Adrenal gland (tissue), 9 donors: ENCODE measurements at regions not wholly inside any gene's neighbourhood (a gene's known extent, or its start where the extent isn't known, plus 50 kb on each side); places are given as distances from the start of the nearest gene placed in this dataset.

Experiments used
- DNase-seq, 7 donors: peaks; one replicate each; pipeline ENCODE4 v3.0.0-alpha.2; 2019 to 2020
- H3K27ac ChIP-seq, 5 donors: fragments of 200-600 bp; sonication (generic) in 4 of 5; 1 replicate in 3 of 5; 2 replicates in 2 of 5; pipeline versions ENCODE4 v1.5.1 to v1.8.0; 2016 to 2020; ENCODE audit warnings: mild to moderate bottlenecking in 1 of 5
- H3K27me3 ChIP-seq: fragments of 200-600 bp; 2 replicates; pipeline ENCODE4 v1.8.0; 2021
- H3K36me3 ChIP-seq, 2 donors: fragments of 200-600 bp; replicated peaks in 1 of 2; 1 replicate in 1 of 2; 2 replicates in 1 of 2; pipeline versions ENCODE4 v1.5.1 to v1.8.0; 2018 to 2022
- H3K4me1 ChIP-seq, 2 donors: fragments of 200-600 bp; replicated peaks in 1 of 2; 1 replicate in 1 of 2; 2 replicates in 1 of 2; pipeline versions ENCODE4 v1.5.1 to v1.8.0; 2018 to 2021
- H3K4me3 ChIP-seq, 4 donors: fragments of 200-600 bp; sonication (generic) in 3 of 4; one replicate each; pipeline ENCODE4 v1.5.1; 2016 to 2018
- H3K9me3 ChIP-seq, 3 donors: fragments of 200-600 bp; sonication (generic) in 1 of 3; replicated peaks in 1 of 3; 1 replicate in 2 of 3; 2 replicates in 1 of 3; pipeline versions ENCODE4 v1.5.1 to v1.8.0; 2016 to 2021
- CTCF ChIP-seq, 6 experiments: fragments of 450-650 bp in 4 of 6; fragments of 200-600 bp in 2 of 6; sonication (generic) in 1 of 6; IDR thresholded peaks; 1 replicate in 5 of 6; 2 replicates in 1 of 6; pipeline versions ENCODE4 v1.5.1 to v1.8.0; 2016 to 2021; ENCODE audit warnings: antibody characterized with exemption in 6 of 6, mild to moderate bottlenecking in 2 of 6, moderate library complexity in 1 of 6
- POLR2A ChIP-seq, 2 donors: fragments of 450-650 bp; IDR thresholded peaks; one replicate each; pipeline ENCODE4 v1.6.1; 2017; ENCODE audit warnings: antibody characterized with exemption in 2 of 2, mild to moderate bottlenecking in 2 of 2, moderate library complexity in 1 of 2
- whole genome bisulfite sequencing, 4 donors: extraction: QIAGEN DNeasy Blood & Tissue Kit in 2 of 4; methylation state at CpG; one replicate each; pipeline versions ENCODE4 v1.1.5 to v1.1.7; 2013 to 2017; 5-methylcytosine and 5-hydroxymethylcytosine counted together
- intact Hi-C, 2 donors: fragments of 100-400 bp; cut with DNase I; formaldehyde crosslinking; loops; one replicate each; pipeline versions ENCODE4 v1.14.1 to v1.15.0; 2022 to 2023
- donor health status: healthy with polysubstance abuse.
- donor health status: Bipolar disorder and iron deficiency.
- donor health status: DM: yes; HTN: yes; CAD: no.
- donor health status: DM: no; HTN: no; CAD: no.
- donor health status: DM: no; HTN: no; CAD: no.

DNA sequence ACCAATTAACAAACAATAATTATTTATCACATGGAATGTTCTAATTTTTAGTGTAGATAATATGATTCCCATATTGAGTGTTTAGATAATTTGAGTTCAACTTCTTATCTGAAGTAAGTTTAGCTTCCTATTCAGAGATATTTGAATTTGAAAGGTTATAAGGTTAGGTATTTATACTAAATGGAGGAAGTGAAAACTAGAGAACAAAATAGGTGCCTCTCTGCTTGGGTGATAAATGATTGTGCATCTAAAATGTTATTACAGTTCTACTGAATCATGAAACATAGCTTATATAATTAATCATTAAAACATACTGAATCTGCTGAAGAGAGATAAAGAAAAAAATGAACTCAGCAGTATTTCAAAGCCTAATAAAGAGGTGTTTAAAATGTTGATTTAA is 1174.3 kb downstream of the XPNPEP1 start:
- DNase-seq = no peak
- Histone ChIP-seq H3K4me1 (no peaks in the 10 kb centered on the region), H3K27me3 (no peaks in the 10 kb centered on the region), H3K9me3 (no peaks in the 10 kb centered on the region), H3K4me3 (no peak overlapping the region), H3K36me3 (no peaks in the 10 kb centered on the region), H3K27ac (no peak overlapping the region)
- intact Hi-C loops = no loop called here
- TF ChIP-seq CTCF (IDR thresholded peaks at IDR 0.05) (no peak), POLR2A (IDR thresholded peaks at IDR 0.05) (no peak)

GRCh38 chr10:108736111-108736510 is 1187.2 kb downstream of the XPNPEP1 start:
- intact Hi-C loops = no loop called here
- WGBS, 4 donors = 73 to 95% (median 78%) methylated on average over 1 of the region's 1 CpG

DNA sequence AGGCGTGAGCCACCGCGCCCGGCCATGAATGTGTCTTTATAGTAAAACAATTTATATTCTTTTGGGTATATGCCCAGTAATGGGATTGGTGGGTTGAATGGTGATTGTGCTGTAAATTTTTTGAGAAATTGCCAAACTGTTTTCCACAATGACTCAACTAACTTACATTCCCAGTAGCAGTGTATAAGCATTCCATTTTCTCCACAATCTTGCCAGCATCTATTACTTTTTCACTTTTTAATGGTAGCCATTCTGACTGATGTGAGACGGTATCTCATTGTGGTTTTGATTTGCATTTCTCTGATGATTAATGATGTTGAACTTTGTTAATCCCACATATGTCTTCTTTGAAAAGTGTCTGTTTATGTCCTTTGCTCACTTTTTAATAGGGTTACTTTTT is 1187.9 kb downstream of the XPNPEP1 start:
- Histone ChIP-seq H3K4me3 (no peak overlapping the region), H3K27me3 (no peaks in the 10 kb centered on the region), H3K9me3 (no peaks in the 10 kb centered on the region), H3K36me3 (no peaks in the 10 kb centered on the region), H3K27ac (no peak overlapping the region), H3K4me1 (no peaks in the 10 kb centered on the region)
- 76 to 86% (median 83%) methylated on average over 5 of the region's 5 CpGs for WGBS, 4 donors
- no peak for DNase-seq
- intact Hi-C loops = no loop called here
- no peak for TF ChIP-seq CTCF (IDR thresholded peaks at IDR 0.05)
- no peak for TF ChIP-seq POLR2A (IDR thresholded peaks at IDR 0.05)

More at GRCh38 chr10:108736111-108736510, 1187.2 kb downstream of the XPNPEP1 start:
- H3K9me3 ChIP-seq = no peaks in the 10 kb centered on the region
- H3K27me3 ChIP-seq = no peaks in the 10 kb centered on the region
- DNase-seq = no peak
- no peak overlapping the region for H3K4me3 ChIP-seq
- no peaks in the 10 kb centered on the region for H3K4me1 ChIP-seq
- no peak overlapping the region for H3K27ac ChIP-seq
- TF ChIP-seq CTCF (IDR thresholded peaks at IDR 0.05) (no peak), POLR2A (IDR thresholded peaks at IDR 0.05) (no peak)
- H3K36me3 ChIP-seq = no peaks in the 10 kb centered on the region

- Histone ChIP-seq H3K27me3 (no peaks in the 10 kb centered on the region), H3K27ac (no peak overlapping the region), H3K36me3 (no peaks in the 10 kb centered on the region), H3K9me3 (no peaks in the 10 kb centered on the region), H3K4me3 (no peak overlapping the region), H3K4me1 (no peaks in the 10 kb centered on the region)
- 70 to 79% (median 72%) methylated on average over 1 of the region's 1 CpG for WGBS, 4 donors
- TF ChIP-seq CTCF (IDR thresholded peaks at IDR 0.05) (no peak), POLR2A (IDR thresholded peaks at IDR 0.05) (no peak)
- DNase-seq = no peak
- intact Hi-C loops = no loop called here
Observed at GRCh38 chr10:108721874-108722273, 1201.4 kb downstream of the XPNPEP1 start.
